Neuronal stem cell (in vitro differentiated cells): ENCODE measurements at regions not wholly inside any gene's neighbourhood (a gene's known extent, or its start where the extent isn't known, plus 50 kb on each side); places are given as distances from the start of the nearest gene placed in this dataset.

Experiments used
- DNase-seq: peaks from one replicate; pipeline ENCODE4 v3.0.0-alpha.2; 2013; ENCODE audit warnings: low spot score
- H2AFZ ChIP-seq: one replicate; pipeline ENCODE4 v1.6.1; 2013; ENCODE audit warnings: mild to moderate bottlenecking, low read length, inconsistent platforms
- H2AK5ac ChIP-seq: 2 replicates; pipeline ENCODE4 v1.6.1; 2013; ENCODE audit warnings: low read depth, mild to moderate bottlenecking, inconsistent platforms, low read length, moderate library complexity, mixed read lengths
- H2BK120ac ChIP-seq: 2 replicates; pipeline ENCODE4 v1.6.1; 2013; ENCODE audit warnings: low read depth, mild to moderate bottlenecking, inconsistent platforms, low read length, moderate library complexity, mixed read lengths
- H2BK12ac ChIP-seq: one replicate; pipeline ENCODE4 v1.6.1; 2013; ENCODE audit warnings: low read length, inconsistent platforms
- H2BK15ac ChIP-seq: 2 replicates; pipeline ENCODE4 v1.6.1; 2013; ENCODE audit warnings: mild to moderate bottlenecking, low read length, inconsistent platforms, mixed read lengths
- H2BK5ac ChIP-seq: one replicate; pipeline ENCODE4 v1.6.1; 2013; ENCODE audit warnings: inconsistent platforms, mild to moderate bottlenecking, low read length, moderate library complexity
- H3K14ac ChIP-seq: one replicate; pipeline ENCODE4 v1.6.1; 2013; ENCODE audit warnings: low read length, inconsistent platforms
- H3K18ac ChIP-seq: 2 replicates; pipeline ENCODE4 v1.6.1; 2013; ENCODE audit warnings: low read length, inconsistent platforms
- H3K23ac ChIP-seq: 2 replicates; pipeline ENCODE4 v1.6.1; 2013; ENCODE audit warnings: low read depth, mild to moderate bottlenecking, mixed read lengths, low read length, inconsistent platforms; ENCODE audit not compliant: poor library complexity
- H3K27ac ChIP-seq: replicated peaks from 3 replicates; pipeline ENCODE4 v1.5.1; 2013; ENCODE audit warnings: low read length, inconsistent platforms
- H3K27me3 ChIP-seq, 3 experiments: 2 replicates each; pipeline ENCODE4 v1.6.1; 2013; ENCODE audit warnings: low read length in 3 of 3, mild to moderate bottlenecking in 2 of 3, inconsistent platforms in 1 of 3, low read depth in 1 of 3, mixed read lengths in 1 of 3, moderate library complexity in 1 of 3; ENCODE audit not compliant: control insufficient read depth in 3 of 3, insufficient read depth in 3 of 3
- H3K36me3 ChIP-seq, 2 donors: replicated peaks in 1 of 2; 2 replicates each; pipeline ENCODE4 v1.6.1; 2013; ENCODE audit warnings: low read length in 2 of 2; ENCODE audit not compliant: control insufficient read depth in 2 of 2, insufficient read depth in 2 of 2
- H3K4ac ChIP-seq: 2 replicates; pipeline ENCODE4 v1.6.1; 2013; ENCODE audit warnings: inconsistent platforms, mild to moderate bottlenecking, low read length, moderate library complexity
- H3K4me1 ChIP-seq, 2 donors: 1 replicate in 1 of 2; 2 replicates in 1 of 2; pipeline ENCODE4 v1.6.1; 2013; ENCODE audit warnings: low read length in 2 of 2, low read depth in 1 of 2; ENCODE audit not compliant: control insufficient read depth in 2 of 2, insufficient read depth in 1 of 2
- H3K4me2 ChIP-seq: one replicate; pipeline ENCODE4 v1.6.1; 2013; ENCODE audit warnings: mild to moderate bottlenecking, low read length, inconsistent platforms; ENCODE audit not compliant: insufficient read depth, poor library complexity, severe bottlenecking
- H3K4me3 ChIP-seq, 2 donors: 2 replicates each; pipeline ENCODE4 v1.5.1; 2013; ENCODE audit warnings: low read length in 2 of 2, mild to moderate bottlenecking in 2 of 2, inconsistent platforms in 1 of 2, moderate library complexity in 1 of 2
- H3K79me1 ChIP-seq: one replicate; pipeline ENCODE4 v1.6.1; 2013; ENCODE audit warnings: low read depth, mild to moderate bottlenecking, inconsistent platforms, low read length, moderate library complexity
- H3K9ac ChIP-seq: one replicate; pipeline ENCODE4 v1.6.1; 2013; ENCODE audit warnings: mild to moderate bottlenecking, low read depth, low read length, inconsistent platforms; ENCODE audit not compliant: poor library complexity
- H3K9me3 ChIP-seq, 2 donors: replicated peaks in 1 of 2; 2 replicates each; pipeline versions ENCODE3 to v1.6.1; 2013; ENCODE audit warnings: low read length in 2 of 2, mild to moderate bottlenecking in 2 of 2, inconsistent platforms in 1 of 2, low read depth in 1 of 2, mixed read lengths in 1 of 2, moderate library complexity in 1 of 2; ENCODE audit not compliant: control insufficient read depth in 2 of 2, insufficient read depth in 1 of 2
- H4K8ac ChIP-seq: one replicate; pipeline ENCODE4 v1.6.1; 2013; ENCODE audit warnings: low read depth, mild to moderate bottlenecking, inconsistent platforms, low read length, moderate library complexity
- H4K91ac ChIP-seq: one replicate; pipeline ENCODE4 v1.6.1; 2013; ENCODE audit warnings: low read length, low read depth, mild to moderate bottlenecking, inconsistent platforms; ENCODE audit not compliant: poor library complexity
- WGBS, 2 donors: extraction: QIAGEN DNeasy Blood & Tissue Kit; methylation state at CpG; one replicate each; pipeline ENCODE4 v1.1.7; 2013; ENCODE audit warnings: missing lambda C conversion rate in 2 of 2, mixed read lengths in 1 of 2; ENCODE audit not compliant: insufficient read length in 2 of 2, insufficient replicate concordance in 1 of 2; ENCODE audit errors: extremely low coverage in 2 of 2; 5-methylcytosine and 5-hydroxymethylcytosine counted together

DNA sequence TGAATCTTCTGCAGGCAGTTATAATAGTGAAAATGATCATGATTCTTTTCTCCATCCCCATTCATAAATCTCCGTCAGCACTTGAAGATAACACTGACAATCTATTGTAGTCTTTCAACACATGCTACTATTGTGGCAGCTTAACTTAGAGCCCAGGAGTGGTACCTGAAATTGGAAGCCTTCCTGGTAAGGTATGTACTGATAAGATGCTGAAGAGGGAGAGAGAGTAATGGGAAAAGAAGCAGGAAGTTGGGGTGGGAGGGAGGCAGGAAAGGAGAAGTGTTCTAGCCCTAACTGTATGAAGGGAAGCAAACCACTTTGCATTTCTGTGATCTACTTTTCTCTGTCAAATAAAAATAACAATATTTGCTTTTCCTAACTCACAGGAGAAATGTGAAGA, 197.4 kb upstream of the RORA start:
- H2BK15ac ChIP-seq: no peak overlapping the region
- H2BK5ac ChIP-seq: no peak overlapping the region
- no peaks in the 10 kb centered on the region for H3K4me1 ChIP-seq
- no peak overlapping the region for H3K9ac ChIP-seq
- no CpG with 5 or more reads among the region's 1 CpG for WGBS, 2 donors
- H2AK5ac ChIP-seq: no peak overlapping the region
- no peaks in the 10 kb centered on the region for H3K9me3 ChIP-seq
- H3K36me3 ChIP-seq: no peaks in the 10 kb centered on the region
- H2BK12ac ChIP-seq: no peak overlapping the region
- no peak overlapping the region for H3K23ac ChIP-seq
- no peak overlapping the region for H3K4me3 ChIP-seq
- no peaks in the 10 kb centered on the region for H3K79me1 ChIP-seq
- H4K91ac ChIP-seq: no peak overlapping the region
- H4K8ac ChIP-seq: no peak overlapping the region
- no peak overlapping the region for H3K18ac ChIP-seq
- no peak for DNase-seq
- H3K27ac ChIP-seq: no peak overlapping the region
- H2AFZ ChIP-seq: no peak overlapping the region
- H3K4ac ChIP-seq: no peak overlapping the region
- no peak overlapping the region for H3K14ac ChIP-seq
- no peak overlapping the region for H2BK120ac ChIP-seq
- no peak overlapping the region for H3K4me2 ChIP-seq
- H3K27me3 ChIP-seq: no peaks in the 10 kb centered on the region

DNA sequence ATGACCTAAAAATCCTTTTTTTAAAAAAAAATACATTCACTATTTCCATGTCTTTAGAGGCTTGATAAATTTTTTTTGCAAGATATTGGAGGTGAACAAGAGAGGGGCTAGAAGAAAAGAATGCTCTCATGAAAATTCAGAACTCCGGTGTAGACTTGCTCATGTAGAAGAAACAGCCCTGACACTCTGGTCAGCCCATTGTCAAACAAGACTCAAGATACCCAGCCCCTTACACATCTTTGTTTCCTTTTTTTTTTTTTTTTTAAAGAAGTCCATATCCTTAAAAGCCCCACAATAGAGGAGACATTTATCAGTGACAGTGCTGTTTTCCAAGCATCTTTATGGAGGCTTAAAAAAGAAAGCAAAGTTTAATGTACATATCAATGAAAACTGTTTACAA, 196.8 kb upstream of the RORA start:
- Histone ChIP-seq H3K36me3 (no peaks in the 10 kb centered on the region), H2BK5ac (no peak overlapping the region), H3K23ac (no peak overlapping the region), H2BK15ac (no peak overlapping the region), H3K4me3 (no peak overlapping the region), H3K14ac (no peak overlapping the region), H3K4me2 (no peak overlapping the region), H3K4me1 (no peaks in the 10 kb centered on the region), H3K79me1 (no peaks in the 10 kb centered on the region), H3K4ac (no peak overlapping the region), H3K18ac (no peak overlapping the region), H4K8ac (no peak overlapping the region), H2BK120ac (no peak overlapping the region), H2AK5ac (no peak overlapping the region), H4K91ac (no peak overlapping the region), H2AFZ (no peak overlapping the region), H3K27me3 (no peaks in the 10 kb centered on the region), H3K9ac (no peak overlapping the region), H3K27ac (no peak overlapping the region), H2BK12ac (no peak overlapping the region), H3K9me3 (no peaks in the 10 kb centered on the region)
- DNase-seq: no peak
- WGBS, 2 donors: no CpG with 5 or more reads among the region's 1 CpG

DNA sequence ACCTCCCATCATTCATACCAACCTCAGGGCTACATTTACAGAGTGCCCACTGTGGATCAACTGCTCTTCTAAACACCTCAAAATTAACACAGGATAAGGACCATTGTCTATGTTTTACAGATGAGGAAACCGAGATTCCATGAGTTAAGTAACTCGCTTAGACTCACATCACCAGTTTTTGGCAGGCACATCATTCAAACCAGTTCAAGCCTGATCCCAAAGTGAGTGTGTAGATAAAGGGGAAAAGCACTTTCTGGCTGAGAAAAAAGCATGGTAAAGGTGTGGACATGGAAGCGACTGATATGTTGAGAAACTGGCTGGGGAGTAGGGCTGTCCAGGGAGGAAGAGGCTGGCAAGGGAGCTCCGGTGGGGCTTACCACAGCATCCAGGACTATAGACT, 193.7 kb upstream of the RORA start:
- H3K9ac ChIP-seq: no peak overlapping the region

DNA sequence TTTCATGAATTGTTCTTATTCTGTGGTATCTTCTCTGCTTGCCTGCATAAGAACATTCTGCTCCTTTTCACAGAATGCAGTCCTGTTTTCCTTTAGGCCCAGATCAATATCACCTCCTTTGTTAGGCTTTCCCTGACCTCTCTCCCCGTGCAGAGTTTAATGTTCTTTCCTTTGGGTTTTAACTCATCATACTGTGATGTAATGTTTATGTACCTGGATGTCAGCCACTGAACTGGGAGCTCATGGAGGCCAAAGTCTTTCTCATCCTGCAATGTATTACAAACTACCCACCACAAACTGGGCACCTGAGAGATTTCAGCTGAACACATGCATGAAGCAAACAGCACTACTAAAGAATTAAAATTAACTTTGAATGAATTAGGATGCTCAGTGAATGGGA, 192.8 kb upstream of the RORA start:
- H4K8ac ChIP-seq: no peak overlapping the region
- H3K18ac ChIP-seq: no peak overlapping the region
- no peak overlapping the region for H2BK15ac ChIP-seq
- H3K79me1 ChIP-seq: no peaks in the 10 kb centered on the region
- H3K9ac ChIP-seq: no peak overlapping the region
- H2BK12ac ChIP-seq: no peak overlapping the region
- H3K4me2 ChIP-seq: no peak overlapping the region
- no peak overlapping the region for H2BK5ac ChIP-seq
- no peak for DNase-seq
- no peak overlapping the region for H3K23ac ChIP-seq
- no peak overlapping the region for H2BK120ac ChIP-seq
- no peaks in the 10 kb centered on the region for H3K27me3 ChIP-seq
- no peak overlapping the region for H3K4me3 ChIP-seq
- H4K91ac ChIP-seq: no peak overlapping the region
- H3K4me1 ChIP-seq: no peaks in the 10 kb centered on the region
- no peak overlapping the region for H2AK5ac ChIP-seq
- no peak overlapping the region for H3K14ac ChIP-seq
- H3K36me3 ChIP-seq: no peaks in the 10 kb centered on the region
- no peak overlapping the region for H2AFZ ChIP-seq
- H3K4ac ChIP-seq: no peak overlapping the region
- H3K9me3 ChIP-seq: no peaks in the 10 kb centered on the region
- no CpG with 5 or more reads among the region's 1 CpG for WGBS, 2 donors
- no peak overlapping the region for H3K27ac ChIP-seq

More for the DNA sequence above, 193.7 kb upstream of the RORA start:
- H3K4me1 ChIP-seq: no peaks in the 10 kb centered on the region
- no peak overlapping the region for H2BK5ac ChIP-seq
- H4K91ac ChIP-seq: no peak overlapping the region
- no peak overlapping the region for H2BK120ac ChIP-seq
- no peak overlapping the region for H2AFZ ChIP-seq
- no peak overlapping the region for H2BK12ac ChIP-seq
- WGBS, 2 donors: no CpG with 5 or more reads among the region's 4 CpGs
- H3K4me3 ChIP-seq: no peak overlapping the region
- no peak overlapping the region for H3K4me2 ChIP-seq
- no peaks in the 10 kb centered on the region for H3K36me3 ChIP-seq
- H3K23ac ChIP-seq: no peak overlapping the region
- H3K18ac ChIP-seq: no peak overlapping the region
- no peak overlapping the region for H4K8ac ChIP-seq
- H3K27me3 ChIP-seq: no peaks in the 10 kb centered on the region
- H3K9me3 ChIP-seq: no peaks in the 10 kb centered on the region
- no peak overlapping the region for H2BK15ac ChIP-seq
- no peak overlapping the region for H3K27ac ChIP-seq
- H3K14ac ChIP-seq: no peak overlapping the region
- H3K79me1 ChIP-seq: no peaks in the 10 kb centered on the region
- H2AK5ac ChIP-seq: no peak overlapping the region
- DNase-seq: no peak
- no peak overlapping the region for H3K4ac ChIP-seq
